Spleen (tissue), 7 donors: ENCODE measurements at regions not wholly inside any gene's neighbourhood (a gene's known extent, or its start where the extent isn't known, plus 50 kb on each side); places are given as distances from the start of the nearest gene placed in this dataset.

Experiments used
- CTCF ChIP-seq, 11 experiments: fragments of 200-600 bp in 7 of 11; fragments of 450-650 bp in 4 of 11; sonication (generic) in 4 of 11; IDR thresholded peaks in 8 of 11; conservative IDR thresholded peaks in 3 of 11; 1 replicate in 7 of 11; 2 replicates in 4 of 11; pipeline versions ENCODE4 v1.4.0 to v1.8.0; 2016 to 2021; ENCODE audit warnings: antibody characterized with exemption in 11 of 11, inconsistent platforms in 4 of 11, mild to moderate bottlenecking in 1 of 11
- POLR2A ChIP-seq, 3 donors: fragments of 450-650 bp; IDR thresholded peaks; one replicate each; pipeline ENCODE4 v1.5.1; 2017; ENCODE audit warnings: antibody characterized with exemption in 3 of 3, mild to moderate bottlenecking in 1 of 3
- POLR2AphosphoS5 ChIP-seq, 3 donors: sonication (generic); formaldehyde crosslinking; IDR thresholded peaks; one replicate each; pipeline ENCODE4 v1.5.1; 2017; ENCODE audit warnings: antibody characterized with exemption in 3 of 3
- donor health status: DM: no; HTN: no; CAD: no; lungs with moderate emphysema.
- donor health status: DM: no; HTN: no; CAD: no.
- donor health status: DM: no; HTN: no; CAD: no.

GRCh38 chr3:64761729-64762128 lies 73.9 kb upstream of the ADAMTS9 start:
- no peak for TF ChIP-seq POLR2A (IDR thresholded peaks at IDR 0.05)
- no peak for TF ChIP-seq CTCF (IDR thresholded peaks at IDR 0.05 in 8 of 11, conservative IDR thresholded peaks at IDR 0.05 in 3 of 11)
- no peak for TF ChIP-seq POLR2AphosphoS5 (IDR thresholded peaks at IDR 0.05)
